Loucy (cell line): ENCODE measurements at regions not wholly inside any gene's neighbourhood (a gene's known extent, or its start where the extent isn't known, plus 50 kb on each side); places are given as distances from the start of the nearest gene placed in this dataset.

Experiments used
- H2AFZ ChIP-seq: fragments of 200-600 bp; sonication (generic); 2 replicates; pipeline ENCODE4 v1.6.0; 2016; ENCODE audit warnings: antibody characterized with exemption, mild to moderate bottlenecking, low read length, moderate library complexity
- H3F3A ChIP-seq: fragments of 200-600 bp; 2 replicates; pipeline ENCODE4 v1.6.0; 2016; ENCODE audit warnings: antibody characterized with exemption, low read depth, mild to moderate bottlenecking
- H3K27me3 ChIP-seq: fragments of 200-600 bp; sonication (generic); 2 replicates; pipeline ENCODE4 v1.6.1; 2014; ENCODE audit warnings: low read length, mild to moderate bottlenecking; ENCODE audit not compliant: insufficient read depth, poor library complexity, severe bottlenecking
- H3K36me3 ChIP-seq: fragments of 200-600 bp; sonication (generic); 2 replicates; pipeline ENCODE4 v1.6.1; 2016; ENCODE audit warnings: low read length; ENCODE audit not compliant: insufficient read depth
- H3K4me1 ChIP-seq: fragments of 200-600 bp; sonication (generic); 2 replicates; pipeline ENCODE4 v1.5.1; 2014; ENCODE audit warnings: low read length, mild to moderate bottlenecking; ENCODE audit not compliant: insufficient read depth, poor library complexity, severe bottlenecking
- H3K4me2 ChIP-seq: fragments of 200-600 bp; sonication (generic); 2 replicates; pipeline ENCODE4 v1.6.0; 2014; ENCODE audit warnings: antibody characterized with exemption, low read length, low read depth, mild to moderate bottlenecking; ENCODE audit not compliant: poor library complexity, severe bottlenecking
- H3K4me3 ChIP-seq: fragments of 200-600 bp; sonication (generic); 2 replicates; pipeline ENCODE4 v1.5.1; 2014; ENCODE audit warnings: low read length, mild to moderate bottlenecking, mixed read lengths; ENCODE audit not compliant: poor library complexity, severe bottlenecking
- H3K79me2 ChIP-seq: fragments of 200-600 bp; sonication (generic); 2 replicates; pipeline ENCODE4 v1.6.1; 2014; ENCODE audit warnings: low read length; ENCODE audit not compliant: insufficient read depth
- H3K9ac ChIP-seq: fragments of 200-600 bp; sonication (generic); 2 replicates; pipeline ENCODE4 v1.6.0; 2014; ENCODE audit warnings: mild to moderate bottlenecking, low read depth, low read length, moderate library complexity; ENCODE audit not compliant: poor library complexity, severe bottlenecking
- H3K9me2 ChIP-seq: fragments of 200-600 bp; sonication (generic); replicated peaks from 2 replicates; pipeline ENCODE4 v1.6.1; 2016; ENCODE audit warnings: low read depth, low read length, mixed read lengths
- H3K9me3 ChIP-seq: fragments of 200-600 bp; sonication (generic); 2 replicates; pipeline ENCODE4 v1.6.1; 2014; ENCODE audit warnings: mild to moderate bottlenecking, antibody characterized with exemption, low read length, low read depth; ENCODE audit not compliant: insufficient read depth
- H4K20me1 ChIP-seq: fragments of 200-600 bp; sonication (generic); 2 replicates; pipeline ENCODE4 v1.6.0; 2014; ENCODE audit warnings: antibody characterized with exemption, low read length, mild to moderate bottlenecking; ENCODE audit not compliant: insufficient read depth, poor library complexity, severe bottlenecking
- CTCF ChIP-seq: fragments of 200-600 bp; sonication (generic); conservative IDR thresholded peaks from 2 replicates; pipeline ENCODE4 v1.5.1; 2014; ENCODE audit warnings: mild to moderate bottlenecking, antibody characterized with exemption, low read length
- EZH2phosphoT487 ChIP-seq: fragments of 200-600 bp; IDR thresholded peaks from 2 replicates; pipeline ENCODE4 v1.6.1; 2018; ENCODE audit warnings: antibody characterized with exemption, mild to moderate bottlenecking, moderate library complexity, borderline replicate concordance

- H3K9me3 ChIP-seq: no peaks in the 10 kb centered on the region
- H3K4me2 ChIP-seq: no peak overlapping the region
- no peaks in the 10 kb centered on the region for H3K36me3 ChIP-seq
- no peak overlapping the region for H3K4me3 ChIP-seq
- no peaks in the 10 kb centered on the region for H3K79me2 ChIP-seq
- no peak overlapping the region for H3K9ac ChIP-seq
- no peak overlapping the region for H2AFZ ChIP-seq
- no peaks in the 10 kb centered on the region for H4K20me1 ChIP-seq
- no peaks in the 10 kb centered on the region for H3K27me3 ChIP-seq
- H3F3A ChIP-seq: no peaks in the 10 kb centered on the region
- no peaks in the 10 kb centered on the region for H3K4me1 ChIP-seq
- no peaks in the 10 kb centered on the region for H3K9me2 ChIP-seq
- TF ChIP-seq CTCF: no peak
- no peak for TF ChIP-seq EZH2phosphoT487
Observed at GRCh38 chr7:131139462-131139861, 188.2 kb upstream of the MKLN1 start.

- no peak for TF ChIP-seq CTCF
- TF ChIP-seq EZH2phosphoT487: no peak
Observed at GRCh38 chr7:131141443-131141967, 186.2 kb upstream of the MKLN1 start.

GRCh38 chr7:131143869-131144268 lies 183.8 kb upstream of the MKLN1 start:
- Histone ChIP-seq H3F3A (no peaks in the 10 kb centered on the region), H3K36me3 (no peaks in the 10 kb centered on the region), H3K9me3 (no peaks in the 10 kb centered on the region), H3K79me2 (no peaks in the 10 kb centered on the region), H3K9me2 (no peaks in the 10 kb centered on the region), H3K9ac (no peak overlapping the region), H3K4me1 (no peaks in the 10 kb centered on the region), H3K4me3 (no peak overlapping the region), H4K20me1 (no peaks in the 10 kb centered on the region), H3K27me3 (no peaks in the 10 kb centered on the region), H3K4me2 (no peak overlapping the region), H2AFZ (no peak overlapping the region)
- TF ChIP-seq CTCF: no peak

More at GRCh38 chr7:131141443-131141967, 186.2 kb upstream of the MKLN1 start:
- Histone ChIP-seq H3K9me3 (no peaks in the 10 kb centered on the region), H3K9ac (no peak overlapping the region), H3K27me3 (no peaks in the 10 kb centered on the region), H3K79me2 (no peaks in the 10 kb centered on the region), H3K36me3 (no peaks in the 10 kb centered on the region), H3K4me2 (no peak overlapping the region), H4K20me1 (no peaks in the 10 kb centered on the region), H3K4me3 (no peak overlapping the region), H2AFZ (no peak overlapping the region), H3F3A (no peaks in the 10 kb centered on the region), H3K4me1 (no peaks in the 10 kb centered on the region), H3K9me2 (no peaks in the 10 kb centered on the region)
